ENCODE measurements at regions not wholly inside any gene's neighbourhood (a gene's known extent, or its start where the extent isn't known, plus 50 kb on each side); places are given as distances from the start of the nearest gene placed in this dataset.

DNA sequence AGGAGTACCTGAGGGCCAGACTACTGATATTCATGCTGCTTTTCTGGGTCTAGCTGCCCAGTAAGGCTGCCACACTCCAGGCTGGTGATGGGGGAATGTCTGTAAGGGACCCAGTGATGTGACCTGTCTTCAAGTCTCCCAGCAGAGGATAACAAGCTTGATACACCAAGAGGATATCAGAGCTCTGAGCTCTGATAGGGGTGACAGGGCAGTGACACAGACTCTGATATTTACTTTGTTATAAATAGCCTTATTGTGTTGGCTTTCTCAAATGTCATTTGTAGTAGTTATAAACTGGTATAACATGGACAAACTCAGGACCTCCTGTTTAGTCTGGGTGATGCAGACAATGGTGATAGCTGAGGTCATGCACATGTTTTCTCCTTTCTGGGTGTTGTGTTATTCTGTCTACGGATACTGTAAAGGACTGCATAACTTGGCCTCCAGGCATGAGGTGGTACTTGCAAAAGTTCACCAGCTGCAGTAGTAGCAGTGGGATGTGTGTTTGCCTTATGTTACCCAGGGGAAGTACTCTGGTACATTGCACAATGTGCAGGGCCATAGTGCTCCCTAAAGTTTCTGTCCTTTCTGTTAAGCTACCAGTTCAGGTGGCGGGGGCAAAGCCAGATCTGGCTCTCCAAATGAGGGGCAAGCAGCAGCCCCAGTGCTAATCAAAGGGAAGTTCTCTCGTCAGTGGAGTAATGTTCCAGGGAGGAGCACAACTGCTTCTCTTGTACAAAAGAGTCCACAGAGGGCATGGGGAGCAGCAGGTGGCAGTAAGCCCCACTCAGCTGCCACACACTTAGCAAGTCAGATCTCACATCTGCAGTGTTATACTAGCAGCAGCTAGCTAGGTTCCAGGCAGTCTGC is 812.2 kb downstream of the JRKL start:
- DNase-seq, result no peak

DNA sequence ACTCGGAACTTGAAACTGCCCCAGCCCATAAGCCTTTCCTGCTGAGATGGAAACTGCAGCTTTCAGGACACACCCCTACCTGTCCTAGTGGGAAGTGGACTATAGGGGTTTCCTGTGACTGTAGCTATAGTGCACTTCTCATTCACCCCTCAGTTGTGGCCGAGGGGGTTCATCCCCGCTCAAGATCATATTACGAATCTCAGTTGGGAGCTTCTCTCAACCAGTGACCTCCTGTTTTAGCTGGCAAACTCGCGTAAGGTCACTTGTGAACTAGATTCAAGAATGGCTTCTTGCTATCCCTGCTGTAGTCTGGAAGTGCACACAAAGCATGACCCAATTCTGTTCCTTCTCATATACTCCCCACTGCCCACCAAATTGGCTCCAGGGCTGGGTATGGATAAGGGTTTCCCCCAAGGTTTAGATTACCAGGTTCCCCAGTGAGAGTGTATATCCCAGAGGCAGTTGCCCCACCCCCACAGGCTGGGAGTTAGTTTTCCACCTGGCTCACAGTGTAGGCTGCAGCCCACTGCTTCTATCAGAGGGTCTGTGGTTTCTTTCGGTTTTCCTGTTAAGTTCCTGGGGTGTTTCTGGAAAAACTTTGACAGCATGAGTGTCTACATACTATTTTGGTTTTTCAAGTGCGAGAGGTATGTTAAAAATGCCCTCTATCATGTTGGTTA is 812.9 kb downstream of the JRKL start:
- DNase-seq, result no peak

DNA sequence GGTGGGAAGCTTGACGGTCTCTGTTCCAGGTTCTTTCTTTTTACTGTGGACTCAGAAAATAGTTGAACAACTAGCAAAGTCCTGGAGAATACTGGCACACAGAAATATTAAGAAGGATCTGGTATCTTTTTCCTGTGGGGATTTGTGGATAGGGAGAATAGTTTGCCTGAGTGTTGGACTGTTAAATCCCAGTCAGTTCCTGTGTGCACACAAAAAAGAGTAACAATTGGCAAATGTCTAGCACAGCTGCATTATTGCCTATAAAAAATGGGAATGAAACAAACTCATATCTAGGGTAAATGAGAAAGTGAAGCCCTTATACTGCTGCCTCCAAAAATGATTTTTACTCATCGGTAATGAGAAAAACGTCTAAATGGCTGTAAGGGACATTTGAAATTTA is 828.2 kb downstream of the JRKL start:
- DNase-seq, result no peak

DNA sequence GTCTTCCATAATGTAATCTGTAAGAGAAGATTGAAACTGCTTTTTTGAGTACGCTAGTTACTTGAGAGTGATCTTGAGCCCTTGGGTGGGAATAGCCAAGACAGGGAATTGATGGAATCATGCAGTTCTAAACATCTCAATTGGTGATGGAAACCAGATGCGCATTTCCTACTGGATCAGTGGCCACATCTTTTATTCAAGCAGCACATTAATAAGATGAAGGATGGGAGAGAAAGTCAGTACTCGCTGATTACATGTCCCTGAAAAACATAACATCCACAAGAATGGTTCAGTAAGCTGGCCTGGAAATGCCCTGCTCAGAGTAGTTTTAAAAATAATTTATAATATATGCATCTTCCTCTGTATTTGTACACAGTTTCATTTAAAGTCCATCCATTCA is 833.8 kb downstream of the JRKL start:
- no peak for DNase-seq

DNA sequence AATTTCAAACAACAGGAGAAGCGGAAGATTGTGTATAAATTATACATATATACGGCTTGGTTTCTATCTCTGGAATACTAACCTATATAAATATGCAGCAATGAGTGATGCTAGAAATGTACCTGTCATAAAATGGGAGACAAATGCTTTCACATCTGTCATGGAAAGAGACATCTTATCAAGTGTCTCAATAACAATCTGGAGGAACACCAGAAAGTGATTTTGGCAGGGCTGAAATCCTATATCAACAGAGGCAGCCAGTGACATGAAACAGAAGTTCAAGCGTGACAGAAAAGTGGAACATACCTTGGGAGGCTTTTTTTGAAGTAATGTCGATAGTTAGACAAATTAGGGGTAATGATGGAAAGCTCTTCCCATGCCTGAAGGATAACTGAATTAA is 834.6 kb downstream of the JRKL start:
- no peak for DNase-seq

DNA sequence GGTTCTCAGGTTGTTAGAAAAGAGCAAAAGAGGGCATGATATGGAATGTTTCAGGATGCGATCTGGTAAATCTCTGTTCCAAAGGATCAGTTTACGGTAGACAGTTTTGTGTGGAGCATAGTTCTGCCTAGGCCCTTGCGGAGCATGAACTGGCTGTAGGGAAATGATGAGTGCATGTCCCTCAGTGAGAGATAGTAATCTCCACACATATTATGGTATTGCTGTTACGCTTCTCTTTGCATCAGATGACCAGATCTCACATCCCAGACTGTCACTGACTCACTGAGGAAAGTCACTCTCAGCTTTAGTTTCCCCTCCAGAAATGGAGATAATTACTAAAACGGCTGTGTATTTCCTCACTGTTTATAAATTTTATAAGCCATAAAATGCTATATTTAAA is 836.0 kb downstream of the JRKL start:
- no peak for DNase-seq

DNA sequence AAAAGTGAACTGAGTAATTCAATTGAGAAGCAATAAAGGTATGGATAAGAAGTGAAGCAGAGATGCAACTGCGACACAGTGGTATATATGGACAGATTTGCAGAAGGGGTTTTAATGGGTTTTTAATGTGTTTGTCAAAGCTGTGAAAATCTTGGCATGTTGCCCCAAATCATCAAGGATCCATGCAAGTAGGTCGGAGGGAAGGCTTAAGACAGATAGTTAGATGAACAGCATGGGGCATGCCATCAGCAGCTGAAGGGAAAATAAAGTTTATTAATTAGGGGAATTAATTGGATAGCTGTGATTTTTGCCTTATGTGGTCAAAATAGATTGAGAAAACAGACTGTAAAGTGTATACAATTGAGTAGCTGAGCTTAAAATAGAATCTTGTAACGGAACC is 840.1 kb downstream of the JRKL start:
- no peak for DNase-seq

DNA sequence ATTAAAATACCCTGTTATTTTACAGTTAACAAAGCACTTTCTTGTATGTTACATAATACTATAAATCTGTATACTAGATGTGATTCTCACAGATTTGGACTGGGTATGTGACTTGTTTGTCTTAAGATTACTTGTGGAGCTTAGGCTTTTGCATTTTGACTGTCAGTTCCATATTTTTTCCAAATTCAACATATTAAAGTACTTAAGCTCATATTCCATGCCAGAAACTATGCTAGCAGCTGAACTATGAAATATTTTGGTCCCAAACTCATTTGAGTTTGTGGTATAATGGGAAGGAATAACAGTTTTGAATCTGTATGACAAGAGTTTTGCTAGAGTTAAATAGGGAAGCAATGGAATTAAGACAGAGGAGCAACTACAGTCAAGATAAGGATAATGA is 841.4 kb downstream of the JRKL start:
- no peak for DNase-seq

DNA sequence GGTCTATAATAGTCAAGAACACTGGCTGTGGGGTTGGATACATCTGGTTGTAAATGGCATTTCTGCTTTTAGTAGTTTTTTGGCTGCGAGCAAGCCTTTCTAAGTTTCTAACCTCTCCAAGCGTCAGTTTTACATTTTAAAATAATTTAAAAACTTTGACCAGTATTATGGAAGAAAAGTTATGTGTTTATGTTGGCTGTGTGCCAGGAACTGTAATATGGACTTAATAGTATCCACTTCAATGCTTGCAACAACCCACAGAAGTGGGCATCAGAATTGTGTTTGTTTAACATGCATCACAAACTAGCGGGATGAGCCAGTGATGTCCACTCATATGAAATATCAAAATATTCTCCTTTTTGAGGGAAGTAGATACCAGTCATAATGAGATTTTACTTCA is 844.2 kb downstream of the JRKL start:
- no peak for DNase-seq

DNA sequence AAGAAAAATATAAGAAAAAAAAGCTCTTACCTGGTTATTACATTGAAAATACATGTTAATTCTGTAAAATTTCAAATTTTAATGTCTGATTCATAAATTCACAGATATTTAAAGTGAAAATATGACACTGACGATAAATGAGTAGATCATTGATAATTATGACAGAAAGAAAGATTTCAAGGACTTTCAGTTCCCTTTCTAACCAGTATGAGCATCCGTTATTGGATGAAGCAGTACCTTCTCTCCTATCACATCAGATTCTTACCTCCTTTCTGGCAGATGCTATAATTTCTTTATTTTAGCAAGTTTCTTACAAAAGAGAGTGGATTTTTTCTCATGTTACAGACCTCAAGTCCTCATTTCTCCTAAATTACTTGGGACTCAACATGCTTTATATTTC is 847.3 kb downstream of the JRKL start:
- DNase-seq, result no peak

DNA sequence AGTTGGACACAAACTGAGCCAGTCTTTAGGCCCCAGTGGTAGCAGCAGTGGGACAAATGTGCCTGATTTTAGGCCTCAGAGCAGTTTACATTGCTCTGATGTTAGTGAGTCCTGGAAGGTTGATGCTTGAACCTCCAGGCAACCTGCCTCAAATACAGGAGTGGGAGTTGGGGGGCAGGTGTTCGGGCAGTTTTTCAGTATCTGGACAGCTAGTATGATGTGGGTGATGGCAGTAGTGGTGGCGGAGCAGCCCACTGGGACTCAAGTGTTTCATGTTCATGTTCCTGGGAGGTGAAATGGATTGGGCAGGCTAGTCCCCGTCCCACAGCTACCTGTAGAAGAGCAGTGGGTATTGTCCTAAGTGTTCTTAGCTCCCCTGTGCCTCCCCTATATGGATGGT is 857.8 kb downstream of the JRKL start:
- no peak for DNase-seq

DNA sequence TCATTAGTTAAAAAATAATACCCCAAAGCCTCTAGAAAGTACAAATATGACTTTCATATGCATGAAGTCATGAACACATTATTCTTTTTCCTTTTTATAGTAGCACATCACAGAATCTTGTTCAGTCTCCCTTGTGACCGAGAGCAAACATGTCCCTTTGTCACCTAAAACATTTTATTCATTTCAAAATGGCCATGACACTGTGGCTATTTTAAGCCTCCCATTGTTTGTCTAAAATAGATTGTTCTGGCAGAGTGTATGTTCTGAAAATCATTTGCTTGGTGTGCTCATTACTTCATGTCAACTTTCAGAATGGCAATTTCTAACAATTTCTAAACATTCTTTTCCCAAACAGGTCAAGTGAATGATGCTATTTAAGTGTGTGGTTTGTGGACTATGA is 865.0 kb downstream of the JRKL start:
- no peak for DNase-seq

DNA sequence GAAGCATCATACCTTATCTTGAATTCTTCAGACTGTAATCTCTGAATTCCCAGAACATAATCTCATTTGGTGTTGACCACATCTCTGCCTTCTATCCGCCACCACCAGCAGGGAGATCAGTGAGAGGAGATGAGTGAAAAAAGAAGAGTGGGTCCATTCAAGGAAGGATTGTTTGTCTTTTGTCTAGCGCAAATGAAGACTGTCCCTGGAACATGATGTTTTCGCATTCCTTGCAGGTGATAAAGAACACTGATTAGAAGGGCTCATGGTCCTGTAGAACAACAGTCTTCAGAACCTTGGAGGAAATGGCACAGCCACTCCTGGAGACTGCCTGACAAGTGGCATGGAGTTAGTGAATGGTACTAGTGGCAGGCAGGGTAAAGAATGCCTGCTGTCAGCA is 869.6 kb downstream of the JRKL start:
- no peak for DNase-seq

DNA sequence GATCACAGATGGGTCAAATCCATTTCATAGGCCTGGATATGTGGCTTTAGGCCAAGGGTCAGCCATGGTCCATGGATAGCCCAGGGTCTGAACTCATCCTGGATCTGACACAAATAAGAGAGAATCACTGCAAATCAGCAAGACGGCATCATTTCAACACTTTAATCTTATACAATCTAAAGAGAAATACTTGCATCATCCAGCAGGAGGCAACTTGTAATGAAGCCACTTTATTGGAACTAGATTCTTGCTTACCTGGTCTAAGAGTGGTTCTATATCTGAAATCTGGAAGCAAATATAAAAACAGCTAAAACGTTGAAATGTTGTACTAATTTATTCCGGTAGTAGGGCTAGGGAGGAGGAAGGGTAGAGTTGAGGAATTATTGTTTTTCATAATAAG is 870.1 kb downstream of the JRKL start:
- no peak for DNase-seq

DNA sequence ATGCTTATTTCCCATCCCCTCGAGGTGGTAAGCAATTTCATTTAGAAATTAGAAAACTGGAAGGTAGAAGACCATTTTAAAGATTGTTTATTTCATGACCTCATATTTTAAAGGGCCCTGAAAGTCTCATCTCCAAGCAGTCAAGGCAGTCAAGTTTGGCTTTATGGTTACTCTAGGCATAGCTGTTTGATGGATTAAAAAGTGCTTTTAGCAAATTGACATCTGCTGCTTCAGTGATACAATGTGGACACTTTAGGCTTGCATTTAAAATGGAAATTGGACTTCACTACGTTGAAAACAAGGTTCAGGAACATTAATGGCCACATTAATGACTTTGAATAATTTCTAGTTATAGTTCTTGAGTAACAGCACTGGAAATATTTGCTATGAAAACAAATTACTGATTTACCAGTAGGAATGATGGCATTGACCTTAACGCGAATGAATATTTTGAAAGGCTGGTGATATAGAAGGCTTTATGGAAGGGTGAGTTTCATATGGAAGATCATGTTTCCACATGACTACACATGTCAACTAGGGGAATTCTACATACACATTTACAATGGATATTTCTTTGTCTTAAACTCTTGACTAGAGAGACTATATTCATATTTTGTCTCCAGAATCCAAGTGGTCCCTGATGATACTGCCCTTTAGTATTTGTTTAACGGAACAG is 873.5 kb downstream of the JRKL start:
- DNase-seq, result no peak

DNA sequence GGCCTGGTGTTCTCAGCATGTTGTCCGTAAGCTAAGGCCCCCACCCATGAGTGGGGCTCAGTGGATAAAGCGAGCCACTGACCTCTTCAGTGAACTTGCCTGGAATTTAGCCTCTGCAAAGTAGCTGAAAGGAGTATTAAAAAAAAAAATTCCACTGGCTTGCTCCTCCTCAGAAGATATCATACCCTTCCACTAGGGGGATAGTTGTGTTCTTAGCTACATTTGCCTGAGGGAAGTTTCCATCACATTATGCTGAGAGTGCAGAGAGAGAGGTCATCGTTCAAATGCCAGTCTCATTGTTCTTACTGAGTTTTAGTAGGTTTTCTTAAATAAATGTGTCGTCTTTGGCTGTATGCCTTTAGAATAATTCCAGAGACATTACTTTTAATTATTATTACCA is 879.7 kb downstream of the JRKL start:
- no peak for DNase-seq

DNA sequence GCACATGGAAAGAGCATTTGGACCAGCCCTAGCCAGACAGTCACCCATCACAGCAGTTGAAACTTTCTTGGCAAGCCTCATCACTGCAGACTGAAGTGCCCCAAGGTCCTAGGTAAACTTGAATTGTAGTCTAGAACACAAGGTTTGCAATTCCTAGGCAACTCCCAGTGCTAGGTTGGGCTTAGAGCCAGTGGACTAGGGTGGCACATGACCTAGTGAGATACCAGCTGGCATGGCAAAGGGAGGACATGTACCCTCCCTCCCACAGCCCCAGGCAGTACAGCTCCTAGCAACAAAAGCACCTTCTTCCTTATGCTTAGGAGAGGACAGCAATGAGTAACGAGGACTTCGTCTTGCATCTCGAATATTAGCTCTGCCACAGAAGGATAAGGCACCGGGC is 889.5 kb downstream of the JRKL start:
- no peak for DNase-seq

DNA sequence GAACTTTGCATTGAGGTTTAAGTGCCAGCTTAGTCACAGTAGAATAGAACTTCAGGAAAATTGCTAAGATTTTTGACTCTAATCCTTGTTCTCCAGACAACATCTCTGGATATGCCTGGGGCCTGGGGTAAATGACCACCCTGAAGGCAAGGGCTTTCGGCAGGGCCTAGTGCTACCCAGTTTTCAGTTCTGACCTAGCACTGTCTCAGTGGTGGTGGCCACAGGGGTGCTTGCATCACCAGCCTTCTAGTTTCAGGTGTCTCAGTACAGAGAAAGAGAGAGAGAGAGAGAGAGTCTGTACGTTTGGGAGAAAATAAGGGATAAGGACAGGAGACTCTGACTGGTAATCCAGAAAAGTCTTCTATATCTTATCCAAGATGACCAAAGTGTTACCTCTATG is 890.5 kb downstream of the JRKL start:
- DNase-seq, result no peak

DNA sequence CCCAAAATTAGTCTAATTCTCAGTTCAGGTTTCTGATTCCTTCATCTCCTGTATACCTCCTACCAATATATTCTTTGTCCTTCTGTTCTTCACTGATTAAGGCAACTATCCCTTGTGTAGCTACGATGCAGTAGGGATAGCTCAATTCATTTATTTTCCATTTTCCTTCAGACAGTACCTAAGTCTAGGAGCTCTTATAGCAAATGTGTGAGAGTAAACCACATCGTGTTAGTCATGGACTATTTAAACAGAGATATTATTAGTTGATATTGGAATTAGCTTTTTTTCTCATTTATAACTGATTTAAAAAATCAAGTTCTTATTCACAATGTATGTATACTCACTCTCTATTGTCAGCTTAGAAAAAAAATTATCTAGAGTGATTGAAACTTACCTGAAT is 900.0 kb downstream of the JRKL start:
- no peak for DNase-seq

DNA sequence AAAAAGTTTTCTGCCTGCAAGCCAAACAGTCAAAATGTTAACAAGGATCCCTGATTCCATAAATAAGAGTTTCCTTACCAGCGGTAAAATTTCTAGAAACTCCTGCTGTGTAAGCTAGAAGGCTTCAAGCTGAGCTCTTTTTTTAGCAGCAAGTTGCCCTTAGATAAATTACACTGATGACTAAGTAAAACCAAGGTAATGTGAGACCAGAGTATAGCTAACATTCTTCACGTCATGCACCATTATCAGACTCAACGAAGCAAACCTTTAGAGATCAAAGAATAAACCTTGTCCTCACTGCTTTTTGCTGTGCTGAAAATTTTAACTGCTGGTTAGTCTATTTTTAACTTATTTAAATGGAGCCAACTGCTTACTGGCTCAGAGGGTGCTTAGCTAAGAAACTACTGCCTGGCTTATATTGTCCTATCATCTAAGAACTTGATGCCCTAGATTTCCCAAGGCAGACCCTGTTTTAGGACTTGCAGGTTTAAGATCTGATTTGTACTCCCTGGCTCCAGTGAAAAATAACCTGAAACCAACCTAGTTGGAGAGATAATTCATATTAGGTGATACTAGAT is 900.7 kb downstream of the JRKL start:
- DNase-seq, result no peak

DNA sequence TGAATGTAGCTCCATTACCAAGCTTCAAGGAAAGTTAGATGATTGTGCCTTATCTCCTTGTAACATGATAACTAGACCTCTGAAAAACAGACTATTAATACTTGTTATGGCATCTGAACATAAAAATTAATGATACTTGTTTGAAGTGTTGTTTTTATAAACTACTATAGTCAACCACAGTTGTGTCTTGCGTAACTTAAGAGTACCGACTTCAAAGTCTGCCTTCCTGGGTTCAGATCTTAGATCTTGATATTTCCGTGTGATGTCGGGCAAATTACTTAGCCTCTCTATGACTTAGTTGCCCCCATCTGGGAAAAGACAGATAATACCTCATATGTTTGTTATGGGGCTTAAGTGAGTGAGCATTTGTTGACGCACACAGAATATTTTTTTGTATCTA is 906.5 kb downstream of the JRKL start:
- DNase-seq, result no peak

DNA sequence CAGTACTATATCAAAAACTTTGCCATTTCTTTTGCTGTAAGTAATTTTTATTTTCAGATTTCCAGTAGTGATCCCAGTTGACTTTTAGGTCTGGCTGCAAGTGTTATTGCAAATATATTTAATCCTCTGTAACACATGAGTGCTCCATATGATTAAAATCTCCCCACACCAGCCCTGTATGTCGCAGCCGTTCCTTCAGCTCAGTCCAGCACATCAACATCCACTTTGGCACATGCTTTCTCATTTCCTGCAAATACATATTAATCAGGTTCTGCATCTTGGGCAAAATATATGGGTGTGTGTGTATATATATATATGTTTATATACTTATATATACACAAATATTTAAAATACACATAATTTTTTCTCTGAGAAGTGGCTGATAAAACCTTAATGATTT is 919.5 kb downstream of the JRKL start:
- DNase-seq, result no peak

DNA sequence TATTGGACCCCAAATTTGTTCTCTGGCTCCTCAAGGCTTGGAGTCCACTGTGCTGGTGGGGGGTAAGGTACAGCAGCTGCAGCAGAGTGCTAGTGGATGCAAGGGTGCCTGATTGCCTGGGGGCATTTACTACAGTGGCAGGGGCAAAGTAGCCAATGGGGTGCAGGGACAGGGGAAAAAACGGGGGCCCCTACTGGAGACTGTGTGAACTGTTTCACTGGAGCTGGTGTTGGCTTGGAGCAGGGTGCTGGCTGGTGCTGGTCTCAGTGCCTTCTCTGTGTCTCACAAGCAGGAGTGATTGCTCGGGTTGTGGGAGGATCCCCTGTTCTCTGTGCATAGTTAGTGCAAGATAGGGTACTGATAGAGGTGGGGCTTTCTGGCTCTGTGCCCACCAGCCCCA is 935.9 kb downstream of the JRKL start:
- DNase-seq, result no peak

DNA sequence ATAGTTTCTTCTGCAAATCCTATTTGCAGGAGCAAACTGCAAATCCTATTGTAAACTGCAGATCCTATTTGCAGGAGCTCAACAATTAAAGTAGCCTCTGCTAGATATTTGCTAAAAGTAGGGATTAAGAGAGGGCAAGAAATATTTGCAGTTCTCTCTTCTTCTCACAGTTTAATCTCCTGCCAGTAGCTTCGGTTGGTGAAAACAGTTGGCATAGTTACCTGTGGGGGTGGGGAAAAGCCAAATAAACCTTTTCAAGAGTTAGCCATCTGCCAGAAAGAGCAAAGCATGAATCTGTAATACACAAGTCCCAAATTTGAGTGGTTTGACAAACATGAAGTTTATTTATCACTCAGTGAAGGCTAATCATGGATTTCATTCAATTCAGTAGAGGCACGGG is 942.5 kb downstream of the JRKL start:
- DNase-seq, result no peak
